DMS153 (cell line): ENCODE measurements at regions not wholly inside any gene's neighbourhood (a gene's known extent, or its start where the extent isn't known, plus 50 kb on each side); places are given as distances from the start of the nearest gene placed in this dataset.
"Not testable (repeated sequence)": the region's sequence is repeated elsewhere in the genome, so short reads cannot be mapped to it uniquely, and the experiment has no call there.

Experiments
- DNase-seq: peaks from one replicate; lab custom pipeline; 2025; lab: John Stamatoyannopoulos, UW

DNA sequence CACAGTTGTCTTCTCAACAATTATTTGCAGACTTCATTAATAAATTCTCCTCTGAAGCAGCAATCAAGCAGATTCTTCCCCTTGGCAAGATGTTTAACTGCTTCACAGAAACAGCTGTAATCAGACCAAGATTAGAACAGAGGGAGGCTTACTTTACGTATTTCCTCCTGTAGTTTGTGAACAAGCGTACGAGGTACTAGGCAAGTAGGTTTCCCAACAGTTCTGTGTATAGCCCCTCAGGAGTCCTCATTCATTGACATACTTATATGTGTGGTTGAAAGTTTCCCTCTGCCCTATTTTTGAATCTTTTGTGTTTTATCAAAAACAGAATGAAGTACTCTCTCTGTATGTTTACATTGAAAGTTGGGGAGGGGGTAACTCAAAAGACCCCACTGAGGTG, 128.0 kb downstream of the SPATA31D1 start:
- no peak for DNase-seq

DNA sequence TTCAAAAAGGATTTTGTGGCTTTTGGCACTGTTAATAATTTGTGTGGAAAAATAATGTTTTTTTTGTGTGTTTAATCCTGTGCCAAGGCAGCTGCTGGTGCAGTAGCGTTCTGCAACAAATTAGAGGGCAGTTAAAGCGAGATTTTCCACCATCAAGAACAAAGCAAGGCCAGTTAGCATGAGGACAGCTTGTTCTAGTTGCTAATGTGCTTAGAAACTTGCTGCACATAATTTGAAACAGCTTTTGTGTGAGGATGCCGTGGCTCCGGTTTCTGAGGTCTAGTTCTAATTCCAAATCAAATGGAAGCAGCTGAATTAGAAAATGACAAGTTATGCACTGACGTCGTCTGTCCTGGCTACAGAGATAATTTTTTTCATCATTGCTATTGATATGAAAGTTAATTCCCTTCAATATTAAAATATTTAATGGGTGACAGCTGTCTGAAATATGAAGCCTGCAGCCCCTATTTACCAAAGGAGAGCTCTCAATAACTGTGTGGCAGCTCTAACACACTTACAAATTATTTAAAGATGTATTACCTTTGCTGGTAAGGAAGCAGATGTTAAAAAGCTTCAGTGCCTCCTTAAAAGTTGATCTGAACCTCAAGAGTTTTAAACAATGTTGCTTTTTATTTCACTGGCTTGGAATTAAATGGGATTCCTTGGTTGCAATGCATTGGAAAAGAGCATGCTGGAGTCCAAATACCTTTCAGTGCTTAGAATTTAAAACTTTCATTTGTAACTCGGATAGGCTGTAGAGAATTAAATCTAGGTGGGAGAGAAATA, 128.6 kb downstream of the SPATA31D1 start:
- DNase-seq: no peak

DNA sequence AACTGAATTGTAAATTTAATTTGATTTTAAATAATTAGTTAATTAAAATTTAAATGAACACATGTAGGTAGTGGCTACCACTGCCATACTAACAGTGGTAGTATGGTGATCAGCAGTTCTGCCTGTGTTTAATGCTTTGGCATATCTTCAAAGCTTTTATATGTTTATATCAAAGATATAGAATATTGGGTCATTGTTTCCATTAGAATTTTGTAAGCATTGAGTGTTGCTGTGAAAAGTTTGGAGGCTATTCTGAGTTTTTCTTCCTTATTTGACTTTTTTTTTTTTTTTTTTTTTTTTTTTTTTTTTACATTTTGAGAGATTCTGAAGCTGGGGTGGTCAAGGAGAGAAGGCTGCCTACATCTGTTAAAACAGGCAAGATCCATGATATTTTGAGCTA, 134.2 kb downstream of the SPATA31D1 start:
- no peak for DNase-seq

DNA sequence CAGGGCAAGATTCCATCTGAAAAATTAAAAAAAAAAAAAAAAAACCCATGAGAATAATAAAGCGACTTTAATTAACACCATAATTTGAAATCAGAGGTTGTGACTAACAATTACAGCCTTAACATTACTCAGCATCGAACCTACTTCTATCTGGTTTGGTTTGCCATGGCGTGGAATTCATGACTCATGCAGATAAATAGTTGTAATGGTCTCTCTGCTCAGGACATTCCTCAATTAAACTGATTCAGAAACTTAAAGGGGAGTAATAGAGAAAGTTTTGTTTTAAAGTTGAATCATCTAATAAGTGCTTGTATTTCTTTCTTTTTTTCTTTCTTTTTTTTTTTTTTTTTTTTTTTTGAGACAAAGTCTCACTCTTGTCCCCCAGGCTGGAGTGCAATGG, 135.5 kb downstream of the SPATA31D1 start:
- DNase-seq: no peak

DNA sequence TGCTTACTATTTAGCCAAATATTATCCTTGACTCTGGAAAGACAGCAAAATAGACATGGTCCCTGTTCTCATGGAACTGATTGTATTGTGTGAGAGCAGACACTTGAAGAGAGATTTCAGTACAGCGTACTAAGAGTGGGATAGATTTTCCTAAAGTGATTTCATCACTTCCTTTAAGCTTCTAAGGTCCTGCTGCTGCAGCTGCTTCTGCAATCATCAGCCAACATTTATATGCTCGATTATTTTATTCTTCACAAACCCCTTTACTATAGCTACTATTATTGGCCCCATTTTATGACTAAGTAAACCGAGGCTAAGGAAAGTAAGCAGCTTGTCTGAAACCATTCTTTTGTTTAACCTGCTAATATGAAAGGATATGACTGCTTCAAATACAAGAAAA, 137.7 kb downstream of the SPATA31D1 start:
- DNase-seq: no peak

DNA sequence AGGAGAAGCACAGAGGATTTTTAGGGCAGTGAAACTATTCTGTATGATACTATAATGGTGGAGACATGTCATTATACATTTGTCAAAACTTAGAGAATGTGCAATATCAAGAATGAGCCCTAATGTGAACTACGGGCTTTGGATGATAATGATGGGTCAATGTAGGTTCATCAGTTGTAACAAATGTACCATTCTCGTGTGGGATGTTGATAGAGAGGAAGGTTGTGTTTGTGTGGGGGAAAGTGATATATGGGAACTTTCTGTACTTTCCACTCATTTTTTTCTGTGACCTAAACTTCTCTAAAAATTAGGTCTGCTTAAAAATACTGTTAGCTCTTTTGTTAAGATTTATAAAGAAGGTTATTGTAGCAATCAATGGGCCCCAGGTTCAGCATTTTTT, 138.9 kb downstream of the SPATA31D1 start:
- DNase-seq: no peak

DNA sequence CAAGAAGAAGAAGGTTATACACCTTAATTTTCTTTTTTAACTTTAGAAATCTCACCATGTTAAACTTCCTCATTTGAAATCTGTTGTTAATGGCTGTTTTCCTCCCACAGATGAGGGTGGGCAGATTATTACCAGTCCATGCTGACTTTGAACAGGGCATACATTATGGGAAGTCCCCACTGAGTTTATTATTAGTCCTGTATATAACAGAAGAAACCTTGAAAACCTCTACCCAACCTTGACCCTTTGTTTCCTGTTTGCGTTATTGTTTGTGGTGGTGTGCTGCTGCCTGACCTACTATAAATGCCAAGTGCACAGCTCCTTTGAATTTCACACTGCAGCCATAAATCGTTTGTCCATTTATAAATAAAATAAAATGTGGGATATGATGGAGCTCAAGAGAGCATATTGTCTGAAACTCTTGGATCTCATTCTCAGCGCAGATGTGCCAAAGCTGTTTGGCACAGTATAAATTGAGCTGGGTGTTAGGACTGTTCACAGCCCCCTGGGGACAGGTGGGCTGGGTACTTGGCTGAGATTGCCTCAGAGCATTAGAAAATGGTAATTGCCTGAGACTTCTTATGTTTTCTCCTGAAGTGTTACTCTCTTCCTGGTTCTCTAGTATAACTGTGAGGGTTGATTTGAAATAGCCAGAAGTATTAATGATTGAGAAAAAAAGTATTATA, 139.6 kb downstream of the SPATA31D1 start:
- DNase-seq: peak; percentile 15

DNA sequence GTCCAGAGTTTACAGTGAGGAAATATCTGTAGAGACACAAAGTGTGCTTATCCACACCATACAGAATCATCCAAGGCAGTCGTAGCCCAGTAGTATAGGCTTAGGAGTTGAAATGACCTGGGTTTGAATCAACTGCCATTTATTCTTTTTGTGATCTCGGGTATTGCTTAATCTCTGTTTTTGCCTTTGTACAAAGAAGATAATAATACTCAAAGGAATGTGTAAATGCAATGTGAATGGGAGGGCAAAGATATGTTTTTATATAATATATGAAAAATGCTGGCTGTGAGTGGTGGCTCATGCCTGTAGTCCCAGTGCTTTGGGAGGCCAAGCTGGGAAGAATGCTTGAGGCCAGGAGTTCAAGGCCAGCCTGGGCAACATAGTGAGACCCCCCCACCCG, 141.1 kb downstream of the SPATA31D1 start:
- DNase-seq: no peak

DNA sequence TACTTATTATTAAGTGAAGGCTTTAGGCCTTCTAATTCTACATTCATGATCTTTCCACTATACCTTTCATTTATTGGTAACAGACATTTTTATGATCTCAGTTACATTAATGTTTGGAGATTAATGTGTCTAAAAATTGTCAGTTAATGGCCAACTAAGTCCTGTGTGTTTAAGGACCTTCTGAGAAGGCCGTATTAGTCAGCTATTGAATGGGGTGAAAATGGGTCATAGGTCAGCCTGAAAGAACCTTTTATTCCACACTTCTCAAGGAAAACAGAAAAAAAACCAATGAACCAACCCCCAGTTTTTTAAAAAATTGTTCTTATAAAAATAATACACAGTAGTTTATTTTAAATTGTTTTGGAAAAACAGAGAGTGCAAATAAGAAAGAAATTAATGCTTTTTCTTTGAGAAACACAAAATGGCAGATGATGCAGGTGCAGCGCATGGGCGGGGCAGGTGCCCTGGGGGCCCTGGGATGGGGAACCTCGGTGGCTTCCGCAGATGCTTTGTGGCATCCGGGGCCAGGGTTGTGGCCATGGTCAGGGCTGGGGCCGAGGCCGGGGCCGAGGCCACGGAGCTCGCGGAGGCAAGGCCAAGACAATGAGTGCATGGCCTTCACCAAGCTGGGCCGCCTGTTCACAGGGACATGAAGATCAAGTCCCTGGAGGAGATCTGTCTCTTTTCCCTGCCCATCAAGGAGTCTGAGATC, 141.9 kb downstream of the SPATA31D1 start:
- DNase-seq: no peak

DNA sequence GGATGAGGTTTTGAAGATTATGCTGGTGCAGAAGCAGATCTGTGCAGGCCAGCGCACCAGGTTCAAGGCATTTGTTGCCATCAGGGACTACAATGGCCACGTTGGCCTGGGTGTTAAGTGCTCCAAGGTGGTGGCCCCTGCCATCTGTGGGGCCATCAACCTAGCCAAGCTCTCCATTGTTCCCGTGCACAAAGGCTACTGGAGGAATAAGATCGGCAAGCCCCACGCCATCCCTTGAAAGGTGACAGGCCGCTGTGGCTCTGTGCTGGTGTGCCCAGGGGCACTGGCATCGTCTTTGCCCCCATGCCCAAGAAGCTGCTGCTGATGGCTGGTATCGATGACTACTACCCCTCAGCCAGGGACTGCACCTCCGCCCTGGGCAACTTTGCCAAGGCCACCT, 142.5 kb downstream of the SPATA31D1 start:
- DNase-seq: no peak

DNA sequence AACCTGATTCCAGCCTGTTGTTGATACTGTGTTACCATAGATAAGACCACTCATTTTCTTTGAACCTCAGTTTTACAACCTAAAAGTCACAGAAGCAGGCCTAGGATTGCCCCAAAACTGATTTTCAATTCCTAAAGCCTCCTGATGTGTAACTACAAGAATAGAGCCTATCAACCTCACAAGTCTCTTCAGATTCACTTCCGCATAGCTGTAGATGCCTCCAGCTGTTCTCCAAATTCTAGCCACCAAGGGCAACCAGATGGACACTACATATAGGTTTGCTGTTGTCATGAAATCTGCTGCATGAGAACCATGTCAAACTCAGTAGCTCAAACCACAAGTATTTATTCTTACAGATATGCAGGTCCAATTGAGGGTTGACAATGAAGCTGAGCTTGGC, 143.5 kb downstream of the SPATA31D1 start:
- DNase-seq: no peak

DNA sequence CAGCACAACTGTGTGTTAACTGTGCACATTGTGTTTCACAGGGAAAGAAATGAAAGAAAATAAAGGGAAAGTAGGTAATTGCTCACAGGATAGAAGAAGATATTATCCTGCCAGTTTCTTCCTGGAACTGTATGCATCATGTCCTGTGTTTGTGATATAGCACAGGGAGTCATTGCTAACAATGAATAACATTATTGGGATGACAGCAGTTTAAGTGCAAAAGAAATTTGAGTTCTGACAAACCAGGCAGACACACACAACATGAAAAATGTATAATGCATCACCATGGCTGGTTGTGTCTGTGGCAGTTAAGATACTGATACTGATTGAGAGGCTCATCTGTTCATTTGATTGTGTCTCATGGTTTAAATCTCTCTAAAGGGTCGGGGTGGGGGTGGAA, 145.4 kb downstream of the SPATA31D1 start:
- DNase-seq: no peak

DNA sequence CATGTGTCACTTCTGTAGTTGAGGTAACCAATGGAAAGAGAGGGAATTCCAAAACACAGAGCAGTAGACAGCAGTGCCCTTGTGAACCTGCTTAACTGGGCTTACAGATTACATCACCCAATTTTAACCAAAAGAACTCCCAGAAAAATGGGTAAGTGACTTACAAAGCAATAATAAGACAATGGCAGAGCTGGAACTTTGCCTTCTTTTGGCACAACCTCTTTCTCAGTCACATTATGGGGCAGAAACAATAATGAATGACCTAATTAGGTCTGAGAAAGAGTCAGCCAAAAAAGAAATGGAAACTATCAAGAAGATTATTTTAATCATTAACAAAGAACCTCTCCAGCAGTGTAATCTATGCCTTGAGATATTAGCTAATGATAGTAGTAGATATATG, 146.5 kb downstream of the SPATA31D1 start:
- DNase-seq: no peak

DNA sequence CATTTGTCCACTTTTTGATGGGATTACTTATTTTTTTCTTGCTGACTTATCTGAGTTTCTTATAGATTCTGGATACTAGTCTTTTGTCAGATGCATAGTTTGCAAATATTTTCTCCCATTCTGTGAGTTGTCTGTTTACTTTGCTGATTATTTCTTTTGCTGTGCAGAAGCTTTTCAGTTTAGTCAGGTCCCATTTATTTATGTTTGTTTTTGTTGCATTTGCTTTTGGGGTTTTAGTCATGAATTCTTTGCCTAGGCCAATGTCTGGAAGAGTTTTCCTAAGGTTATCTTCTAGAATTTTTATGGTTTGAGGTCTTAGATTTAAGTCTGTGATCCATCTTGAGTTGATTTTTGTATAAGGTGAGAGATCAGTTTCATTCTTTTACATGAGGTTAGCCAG, 149.5 kb downstream of the SPATA31D1 start:
- not testable (repeated sequence) for DNase-seq

DNA sequence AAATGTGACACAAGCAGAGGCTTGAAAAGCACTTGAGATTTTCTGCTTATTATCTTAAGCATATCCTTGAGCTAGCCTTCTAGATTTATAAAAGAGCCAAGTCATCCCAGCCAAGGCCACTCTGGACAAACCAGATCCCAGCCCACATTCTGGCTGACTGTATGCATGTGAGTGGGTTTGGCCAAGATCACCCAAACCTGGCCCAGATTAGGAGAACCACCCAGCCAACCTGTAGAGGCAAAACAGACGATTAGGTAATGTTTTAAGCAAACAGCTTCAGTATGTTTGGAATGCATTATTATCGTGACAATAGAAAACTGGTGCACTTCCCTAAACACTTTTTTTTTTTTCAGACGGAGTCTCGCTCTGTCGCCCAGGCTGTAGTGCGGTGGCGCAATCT, 151.9 kb downstream of the SPATA31D1 start:
- no peak for DNase-seq

DNA sequence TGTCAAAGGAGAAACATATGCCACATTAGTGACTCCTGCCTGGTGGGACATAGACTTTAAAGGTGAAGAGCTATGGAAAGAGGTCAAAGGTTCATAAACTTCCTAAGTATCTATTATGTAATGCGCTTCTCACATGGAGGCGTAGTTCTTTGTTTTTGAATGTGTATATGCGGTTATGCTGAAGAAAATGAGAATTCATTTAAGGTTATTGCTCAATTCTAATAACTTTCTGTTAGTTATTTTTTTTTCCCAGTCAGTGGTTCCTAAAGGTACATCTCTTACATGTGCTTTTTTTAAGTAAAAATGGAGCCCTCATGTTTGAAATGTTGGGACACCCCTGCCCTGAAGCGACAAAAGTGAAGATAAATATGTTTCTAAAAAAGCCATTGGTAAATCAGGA, 156.2 kb downstream of the SPATA31D1 start:
- DNase-seq: no peak

DNA sequence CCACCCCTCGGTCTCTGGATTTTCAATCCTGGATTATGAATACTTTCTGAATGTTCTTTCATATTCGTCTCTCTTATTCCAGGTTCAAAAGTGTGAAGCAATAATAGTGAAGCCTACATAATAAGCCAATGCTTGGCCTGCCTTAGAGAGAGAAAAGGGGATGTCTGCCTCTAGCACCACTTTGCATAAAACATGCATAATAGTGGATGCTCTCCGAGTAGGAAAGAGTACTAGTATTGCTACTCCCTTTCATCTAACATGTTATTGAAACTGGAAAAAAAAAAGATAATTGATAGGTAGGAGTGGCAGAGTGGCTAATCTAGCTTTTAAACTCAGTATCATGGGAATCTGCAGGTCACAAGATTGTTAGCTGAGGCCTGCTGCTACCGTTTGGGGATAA, 158.1 kb downstream of the SPATA31D1 start:
- no peak for DNase-seq

DNA sequence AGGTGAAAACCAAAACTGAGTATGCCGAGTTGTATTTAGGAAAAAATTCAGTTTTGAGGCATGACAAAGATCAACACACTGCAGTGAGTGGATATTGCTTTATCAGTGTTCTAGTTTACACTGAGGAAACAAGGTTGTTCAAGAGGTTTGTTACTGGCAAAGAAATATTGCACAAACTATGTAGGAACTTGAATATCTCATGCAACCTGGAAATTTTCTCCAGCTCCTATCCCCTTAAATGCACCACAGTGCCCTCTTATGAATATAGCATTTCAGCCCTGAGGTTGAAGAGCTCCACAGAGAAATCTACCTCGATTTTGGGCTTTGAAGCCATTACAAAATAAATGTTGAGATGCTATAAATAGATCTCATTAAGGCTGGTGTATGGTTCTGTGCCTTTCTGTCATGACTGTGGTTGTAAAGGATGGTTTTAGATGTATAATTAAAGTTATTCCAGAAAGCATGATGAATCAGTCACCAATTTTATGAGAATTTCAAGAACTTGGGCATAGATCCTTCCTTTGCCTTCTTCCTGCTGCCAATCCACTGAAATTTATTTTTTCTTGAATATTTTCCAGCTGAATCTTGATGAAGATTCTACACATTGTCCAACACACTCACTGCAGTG, 159.3 kb downstream of the SPATA31D1 start:
- no peak for DNase-seq

DNA sequence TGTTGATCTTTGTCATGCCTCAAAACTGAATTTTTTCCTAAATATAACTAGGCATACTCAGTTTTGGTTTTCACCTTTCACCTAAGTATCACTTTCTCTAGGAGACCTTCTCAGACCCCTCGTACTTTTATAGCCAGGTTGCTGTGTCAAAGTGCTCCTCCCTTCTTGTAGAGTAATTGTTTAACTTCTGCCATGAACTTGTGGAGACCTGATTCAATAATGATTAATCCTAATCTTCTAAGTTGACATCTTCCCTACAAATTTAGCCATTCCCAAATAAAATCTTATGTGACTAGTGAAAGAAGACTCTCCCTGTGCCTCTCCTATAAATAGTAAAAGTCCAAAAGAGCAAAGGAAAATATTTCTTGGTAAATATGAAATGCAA, 159.8 kb downstream of the SPATA31D1 start:
- DNase-seq: no peak

DNA sequence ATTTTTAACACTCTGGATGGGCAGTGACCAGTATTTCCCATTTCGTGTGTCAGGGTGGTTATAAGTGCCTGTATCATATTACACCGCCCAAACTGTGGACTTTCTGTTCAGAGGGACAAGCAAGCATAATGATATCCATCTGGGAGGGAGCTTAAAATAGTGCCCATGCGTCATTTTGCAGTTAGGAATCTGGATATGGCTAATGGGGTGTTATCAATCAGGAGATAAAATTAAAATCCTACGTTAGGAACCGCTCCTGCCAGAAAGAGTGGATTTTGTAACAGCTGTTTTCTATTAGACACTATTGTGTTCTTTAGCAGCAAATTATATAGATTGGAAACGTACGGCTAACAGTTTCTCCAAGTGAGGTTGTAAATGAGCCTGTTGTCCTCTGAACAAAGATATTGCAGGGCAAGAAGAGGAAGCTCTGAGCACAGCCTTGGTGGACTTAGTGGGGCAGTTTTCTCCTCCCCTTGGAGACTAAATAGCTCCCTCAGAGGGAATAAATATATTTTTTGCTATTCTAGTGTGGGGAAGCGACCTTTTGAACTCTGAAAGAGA, 160.4 kb downstream of the SPATA31D1 start:
- peak; percentile 49 for DNase-seq

DNA sequence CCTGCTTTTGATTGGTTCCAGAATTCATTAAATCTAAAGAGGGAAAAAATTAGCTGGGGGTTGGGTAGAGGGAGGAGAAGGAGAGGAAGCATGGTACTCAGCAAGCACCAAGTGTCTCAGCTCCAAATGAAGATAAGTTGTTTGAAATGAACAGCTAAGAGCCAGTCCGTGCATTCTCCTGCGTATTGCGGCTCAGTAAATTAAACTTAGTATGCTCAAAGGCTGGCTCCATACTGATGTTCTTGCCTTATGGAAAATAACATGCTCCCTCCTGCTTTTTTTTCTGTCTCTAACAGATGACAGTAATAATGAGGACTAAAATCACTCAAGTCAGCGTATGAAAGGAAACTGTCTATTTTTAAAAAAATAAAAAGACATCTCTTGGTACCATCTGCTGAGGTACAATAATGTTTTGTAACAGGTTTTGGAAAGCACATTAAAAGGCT, 161.0 kb downstream of the SPATA31D1 start:
- DNase-seq: no peak

DNA sequence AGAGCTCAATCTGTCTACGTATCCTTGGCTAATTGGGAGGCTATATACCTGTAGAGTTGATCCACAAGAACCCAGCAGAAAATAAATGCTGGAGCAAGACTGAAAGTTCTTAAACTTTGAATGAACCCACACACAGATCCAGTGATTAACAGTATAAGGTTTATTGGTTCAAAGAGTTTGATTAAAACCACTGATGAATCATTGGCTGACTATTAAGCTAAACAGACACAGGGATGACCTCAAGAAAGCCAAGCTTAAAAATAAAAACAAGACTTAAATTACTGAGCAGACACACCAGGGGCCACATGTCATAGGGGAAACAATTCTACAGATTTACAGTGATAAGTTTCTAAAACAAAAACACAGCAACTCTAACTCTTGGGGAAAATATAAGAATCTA, 163.6 kb downstream of the SPATA31D1 start:
- DNase-seq: no peak
